ENCODE measurements at regions not wholly inside any gene's neighbourhood (a gene's known extent, or its start where the extent isn't known, plus 50 kb on each side); places are given as distances from the start of the nearest gene placed in this dataset.

DNA sequence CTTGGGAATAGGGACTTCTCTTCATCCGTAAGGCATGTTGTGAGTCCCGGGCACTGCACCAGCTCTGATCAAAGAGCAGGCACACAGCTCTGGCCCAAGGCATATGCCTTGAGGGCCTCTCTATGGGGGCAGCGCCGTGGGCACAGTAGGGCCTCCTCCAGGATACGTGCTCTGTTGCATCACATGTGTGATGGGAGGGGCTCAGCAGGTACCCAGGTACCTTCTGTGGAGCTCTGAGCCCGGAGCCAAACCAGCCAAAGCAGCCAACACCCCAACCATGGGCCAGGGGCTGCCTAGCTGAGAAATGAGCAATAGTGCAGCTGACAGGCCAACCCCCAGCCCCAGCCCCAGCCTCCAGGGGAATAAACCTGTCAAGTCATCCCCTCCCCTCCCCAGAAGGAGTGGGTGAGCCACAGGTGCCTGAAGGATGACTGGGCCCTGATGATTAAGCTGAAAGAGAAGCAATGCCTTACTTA is 79.7 kb upstream of the SHISAL1 start:
- WGBS, 2 donors (ENCODE audit: low coverage in 1 of 2): no CpG with 5 or more reads among the region's 6 CpGs
- no peak for TF ChIP-seq POLR2A (IDR thresholded peaks at IDR 0.05)
- peaks cover 20% of the 10 kb centered on the region for H3K27me3 ChIP-seq
- no peaks in the 10 kb centered on the region for H3K36me3 ChIP-seq
- no peak overlapping the region for H3K4me3 ChIP-seq
- ATAC-seq: no peak
- no peak overlapping the region for H3K27ac ChIP-seq
- H3K9me3 ChIP-seq: no peaks in the 10 kb centered on the region
- H3K4me1 ChIP-seq: no peaks in the 10 kb centered on the region

DNA sequence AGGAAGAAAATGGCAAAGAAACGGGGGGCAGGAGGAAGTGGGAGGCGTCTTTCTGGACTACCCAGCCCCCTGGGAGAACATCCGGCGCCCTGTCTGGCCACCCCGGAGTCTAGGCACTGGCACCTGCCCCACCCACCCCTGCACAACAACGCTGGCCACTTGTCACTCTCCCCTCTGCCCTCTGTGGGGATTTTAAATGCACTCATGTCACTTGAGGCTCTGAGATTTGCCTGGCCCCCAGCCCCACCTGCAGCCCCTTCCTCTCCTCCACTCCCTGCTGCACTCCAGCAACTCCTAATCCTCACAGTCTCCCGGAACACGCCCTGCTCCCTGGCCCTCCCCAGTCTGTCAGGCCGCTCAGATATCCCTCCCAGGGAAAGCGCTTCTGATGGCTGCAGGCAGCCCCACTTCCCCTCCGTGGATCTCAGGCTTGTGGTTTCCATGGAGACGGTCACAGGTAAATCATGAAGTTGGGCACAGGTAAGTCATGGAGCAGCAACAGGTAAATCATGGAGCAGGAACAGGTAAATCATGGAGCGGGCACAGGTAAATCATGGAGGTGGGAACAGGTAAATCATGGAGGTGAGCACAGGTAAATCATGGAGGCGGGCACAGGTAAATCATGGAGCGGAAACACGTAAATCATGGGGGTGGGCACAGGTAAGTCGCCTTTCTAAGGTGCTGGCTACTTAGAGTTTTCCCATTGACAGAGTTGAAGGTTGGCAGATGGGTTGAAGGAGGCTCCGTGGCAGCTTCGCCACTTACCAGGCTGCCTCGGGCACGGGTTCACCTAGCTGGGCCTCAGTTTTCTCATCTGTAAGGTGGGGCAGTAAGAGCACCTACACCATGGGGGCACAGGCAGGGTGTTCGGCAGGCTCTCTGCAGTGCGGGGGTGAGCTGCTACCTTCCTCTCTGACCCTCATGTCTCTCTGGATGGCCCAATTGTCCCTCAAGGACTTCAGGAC is 79.0 kb upstream of the SHISAL1 start:
- H3K4me1 ChIP-seq: no peaks in the 10 kb centered on the region
- WGBS, 2 donors (ENCODE audit: low coverage in 1 of 2): 70 to 87% methylated on average over 4 to 14 of the region's 23 CpGs
- no peaks in the 10 kb centered on the region for H3K9me3 ChIP-seq
- H3K27me3 ChIP-seq: peaks cover 22% of the 10 kb centered on the region
- ATAC-seq: no peak
- H3K27ac ChIP-seq: no peak overlapping the region
- no peak overlapping the region for H3K4me3 ChIP-seq
- no peaks in the 10 kb centered on the region for H3K36me3 ChIP-seq
- TF ChIP-seq, protein P1, sequence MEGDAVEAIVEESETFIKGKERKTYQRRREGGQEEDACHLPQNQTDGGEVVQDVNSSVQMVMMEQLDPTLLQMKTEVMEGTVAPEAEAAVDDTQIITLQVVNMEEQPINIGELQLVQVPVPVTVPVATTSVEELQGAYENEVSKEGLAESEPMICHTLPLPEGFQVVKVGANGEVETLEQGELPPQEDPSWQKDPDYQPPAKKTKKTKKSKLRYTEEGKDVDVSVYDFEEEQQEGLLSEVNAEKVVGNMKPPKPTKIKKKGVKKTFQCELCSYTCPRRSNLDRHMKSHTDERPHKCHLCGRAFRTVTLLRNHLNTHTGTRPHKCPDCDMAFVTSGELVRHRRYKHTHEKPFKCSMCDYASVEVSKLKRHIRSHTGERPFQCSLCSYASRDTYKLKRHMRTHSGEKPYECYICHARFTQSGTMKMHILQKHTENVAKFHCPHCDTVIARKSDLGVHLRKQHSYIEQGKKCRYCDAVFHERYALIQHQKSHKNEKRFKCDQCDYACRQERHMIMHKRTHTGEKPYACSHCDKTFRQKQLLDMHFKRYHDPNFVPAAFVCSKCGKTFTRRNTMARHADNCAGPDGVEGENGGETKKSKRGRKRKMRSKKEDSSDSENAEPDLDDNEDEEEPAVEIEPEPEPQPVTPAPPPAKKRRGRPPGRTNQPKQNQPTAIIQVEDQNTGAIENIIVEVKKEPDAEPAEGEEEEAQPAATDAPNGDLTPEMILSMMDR (IDR thresholded peaks at IDR 0.05): no peak
- no peak for TF ChIP-seq EP300 (IDR thresholded peaks at IDR 0.05)
- TF ChIP-seq POLR2A (IDR thresholded peaks at IDR 0.05): no peak
- TF ChIP-seq POLR2AphosphoS5 (IDR thresholded peaks at IDR 0.05): no peak

DNA sequence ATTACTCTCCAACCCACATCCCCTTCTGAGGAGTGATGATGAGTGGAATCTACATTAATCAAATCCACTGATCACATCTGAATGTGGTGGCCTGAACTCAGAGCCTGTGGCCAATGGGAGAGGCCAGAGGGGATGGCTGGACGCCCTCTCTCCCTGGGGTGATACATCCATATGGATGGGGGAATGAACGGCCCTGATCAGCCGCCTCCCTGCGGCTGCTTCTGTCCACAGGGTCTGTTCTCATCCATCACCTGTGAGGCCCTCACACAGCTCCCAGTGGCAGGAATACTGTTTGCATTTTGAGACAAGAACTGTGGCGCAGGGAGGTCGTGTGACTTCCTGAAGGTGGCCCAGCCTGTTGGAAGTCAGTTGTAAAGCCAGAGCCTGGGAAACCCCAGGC is 78.3 kb upstream of the SHISAL1 start:
- Histone ChIP-seq H3K27me3 (peaks cover 17% of the 10 kb centered on the region), H3K27ac (no peak overlapping the region), H3K36me3 (no peaks in the 10 kb centered on the region), H3K4me3 (no peak overlapping the region), H3K9me3 (no peaks in the 10 kb centered on the region), H3K4me1 (no peaks in the 10 kb centered on the region)
- ATAC-seq: no peak
- TF ChIP-seq POLR2A (IDR thresholded peaks at IDR 0.05): no peak
- TF ChIP-seq EP300 (IDR thresholded peaks at IDR 0.05): no peak
- no peak for TF ChIP-seq POLR2AphosphoS5 (IDR thresholded peaks at IDR 0.05)
- TF ChIP-seq, protein P1 (IDR thresholded peaks at IDR 0.05): no peak
- 38% methylated on average over 5 of the region's 6 CpGs; no CpG with 5 or more reads in 1 of the 2 donors for WGBS, 2 donors (ENCODE audit: low coverage in 1 of 2)

DNA sequence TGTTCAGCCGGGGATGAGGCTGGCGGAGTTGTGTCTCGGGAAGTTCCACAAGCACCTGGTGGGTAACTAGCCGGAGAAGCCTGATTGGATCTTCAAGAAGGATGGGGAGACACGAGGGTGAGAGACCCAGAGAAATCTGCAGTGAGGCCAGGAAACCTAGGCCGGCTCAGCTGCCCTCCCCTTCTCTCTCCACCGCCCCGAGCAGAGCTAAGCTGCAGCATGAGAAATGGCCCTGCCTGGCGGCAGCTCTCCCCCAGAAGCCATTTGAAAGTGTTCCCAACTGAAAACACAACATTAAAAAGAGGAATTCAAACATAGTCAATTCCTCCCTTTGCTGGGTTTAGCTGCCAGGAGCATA is 77.8 kb upstream of the SHISAL1 start:
- H3K27me3 ChIP-seq: peaks cover 17% of the 10 kb centered on the region
- 59% methylated on average over 3 to 5 of the region's 9 CpGs for WGBS, 2 donors (ENCODE audit: low coverage in 1 of 2)
- TF ChIP-seq, protein P1 (IDR thresholded peaks at IDR 0.05): no peak
- no peak for TF ChIP-seq EP300 (IDR thresholded peaks at IDR 0.05)
- no peaks in the 10 kb centered on the region for H3K4me1 ChIP-seq
- no peak for ATAC-seq
- no peak overlapping the region for H3K4me3 ChIP-seq
- H3K36me3 ChIP-seq: no peaks in the 10 kb centered on the region
- no peaks in the 10 kb centered on the region for H3K9me3 ChIP-seq
- no peak overlapping the region for H3K27ac ChIP-seq

DNA sequence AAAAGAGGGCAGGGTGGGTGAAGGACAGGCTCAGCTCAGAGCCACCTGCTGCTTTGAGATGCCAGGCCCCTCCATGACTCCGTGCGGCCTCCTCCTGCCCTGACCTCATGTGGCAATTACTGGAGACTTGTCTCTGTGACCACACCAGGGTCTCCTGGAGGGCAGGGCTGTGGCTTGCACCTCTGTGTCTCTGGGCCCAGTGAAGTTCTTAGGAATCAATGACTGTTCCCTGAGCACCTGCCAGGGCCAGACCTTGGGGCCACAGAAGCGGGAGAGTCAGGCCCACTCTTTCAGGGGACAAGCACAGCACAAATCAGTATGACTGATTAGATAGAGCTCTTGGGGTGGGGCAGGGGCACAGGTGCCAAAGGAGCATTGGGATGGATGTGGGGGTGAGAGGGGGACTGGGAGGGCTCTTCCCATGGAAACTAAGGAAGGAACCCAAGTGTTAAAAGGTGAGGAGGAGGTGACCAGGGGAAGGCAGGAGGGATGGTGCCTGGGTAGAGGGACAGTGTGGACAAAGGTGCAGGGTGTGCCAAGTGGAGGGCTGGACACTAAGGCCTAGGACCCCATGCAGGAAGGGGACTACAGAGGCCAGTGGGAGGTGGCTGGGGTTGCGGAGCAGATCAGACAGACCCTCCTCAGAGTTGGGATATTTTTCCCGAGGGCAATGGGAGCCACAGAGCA is 77.3 kb upstream of the SHISAL1 start:
- H3K4me1 ChIP-seq: no peaks in the 10 kb centered on the region
- no peak overlapping the region for H3K4me3 ChIP-seq
- no peak overlapping the region for H3K27ac ChIP-seq
- no peaks in the 10 kb centered on the region for H3K36me3 ChIP-seq
- H3K9me3 ChIP-seq: no peaks in the 10 kb centered on the region
- TF ChIP-seq, protein P1 (IDR thresholded peaks at IDR 0.05): no peak
- TF ChIP-seq EP300 (IDR thresholded peaks at IDR 0.05): no peak
- no peak for TF ChIP-seq POLR2A (IDR thresholded peaks at IDR 0.05)
- TF ChIP-seq POLR2AphosphoS5 (IDR thresholded peaks at IDR 0.05): no peak
- WGBS, 2 donors (ENCODE audit: low coverage in 1 of 2): 82% methylated on average over 4 of the region's 5 CpGs; no CpG with 5 or more reads in 1 of the 2 donors
- peaks cover 17% of the 10 kb centered on the region for H3K27me3 ChIP-seq
- no peak for ATAC-seq

Measured in gastroesophageal sphincter (tissue), 4 donors.